IMR-90 (cell line): ENCODE measurements at regions not wholly inside any gene's neighbourhood (a gene's known extent, or its start where the extent isn't known, plus 50 kb on each side); places are given as distances from the start of the nearest gene placed in this dataset.

Source experiments
- ATAC-seq: fragments of 200-7000 bp; cut with Tn5 transposase; 2 replicates; pipeline ENCODE4 v1.9.1; 2020; ENCODE audit warnings: low read depth, mild to moderate bottlenecking, moderate library complexity
- BruUV-seq: library from RNA; stranded (reverse); fragments of 400-500 nt; replicated peaks from 2 replicates; lab custom pipeline; 2021; lab: Mats Ljungman, UMichigan
- CTCF ChIA-PET: fragments of 300-600 bp; formaldehyde crosslinking; extraction: SDS; loops from one replicate; lab custom pipeline; 2021; ENCODE audit warnings: antibody characterized with exemption; lab: Yijun Ruan, JAX
- POLR2A ChIA-PET: fragments of 300-600 bp; sonication (Branson Sonifier 250); formaldehyde crosslinking; loops from one replicate; lab custom pipeline; 2022; ENCODE audit warnings: antibody characterized with exemption; ENCODE audit not compliant: unreplicated experiment; lab: Charles Lee
- DNase-seq: peaks from one replicate; pipeline ENCODE4 v3.0.0; 2013
- H2AFZ ChIP-seq: replicated peaks from 2 replicates; pipeline ENCODE3; 2013; ENCODE audit warnings: low read length, mild to moderate bottlenecking; ENCODE audit not compliant: poor library complexity
- H2AK5ac ChIP-seq: 2 replicates; pipeline ENCODE4 v1.6.1; 2013; ENCODE audit warnings: low read depth, low read length, inconsistent platforms
- H2AK9ac ChIP-seq: replicated peaks from 2 replicates; pipeline ENCODE3; 2013; ENCODE audit warnings: mild to moderate bottlenecking, low read depth, low read length, moderate library complexity; ENCODE audit not compliant: poor library complexity
- H2BK120ac ChIP-seq: 2 replicates; pipeline ENCODE4 v1.6.1; 2013; ENCODE audit warnings: low read depth, low read length, inconsistent platforms
- H2BK15ac ChIP-seq: 3 replicates; pipeline ENCODE4 v1.6.1; 2013; ENCODE audit warnings: low read depth, low read length, inconsistent platforms
- H2BK20ac ChIP-seq: 2 replicates; pipeline ENCODE4 v1.6.1; 2013; ENCODE audit warnings: low read depth, mild to moderate bottlenecking, inconsistent platforms, low read length, moderate library complexity
- H2BK5ac ChIP-seq: 2 replicates; pipeline ENCODE4 v1.6.1; 2013; ENCODE audit warnings: mild to moderate bottlenecking, low read depth, low read length, inconsistent platforms; ENCODE audit not compliant: poor library complexity, severe bottlenecking
- H3K14ac ChIP-seq: replicated peaks from 2 replicates; pipeline ENCODE4 v1.6.1; 2013; ENCODE audit warnings: low read depth, low read length, inconsistent platforms
- H3K18ac ChIP-seq: 2 replicates; pipeline ENCODE4 v1.6.1; 2013; ENCODE audit warnings: low read depth, low read length, control low read depth
- H3K23ac ChIP-seq: 2 replicates; pipeline ENCODE4 v1.6.1; 2013; ENCODE audit warnings: low read depth, low read length, inconsistent platforms
- H3K27ac ChIP-seq: 2 replicates; pipeline ENCODE4 v1.5.1; 2013; ENCODE audit warnings: mild to moderate bottlenecking, control low read depth, low read length; ENCODE audit not compliant: insufficient read depth
- H3K27me3 ChIP-seq: 2 replicates; pipeline ENCODE4 v1.6.1; 2013; ENCODE audit warnings: low read length; ENCODE audit not compliant: control insufficient read depth, insufficient read depth
- H3K36me3 ChIP-seq: 2 replicates; pipeline ENCODE4 v1.6.1; 2013; ENCODE audit warnings: low read length, mixed read lengths; ENCODE audit not compliant: control insufficient read depth, insufficient read depth
- H3K4ac ChIP-seq: 2 replicates; pipeline ENCODE4 v1.6.1; 2013; ENCODE audit warnings: low read depth, low read length, inconsistent platforms
- H3K4me1 ChIP-seq: 2 replicates; pipeline ENCODE4 v1.6.1; 2013; ENCODE audit warnings: low read length, mixed read lengths; ENCODE audit not compliant: control insufficient read depth, insufficient read depth
- H3K4me2 ChIP-seq: 2 replicates; pipeline ENCODE4 v1.6.1; 2013; ENCODE audit warnings: low read depth, mild to moderate bottlenecking, control low read depth, low read length, moderate library complexity
- H3K4me3 ChIP-seq: 2 replicates; pipeline ENCODE4 v1.5.1; 2013; ENCODE audit warnings: low read depth, mild to moderate bottlenecking, control low read depth, low read length, moderate library complexity; ENCODE audit not compliant: insufficient read depth
- H3K56ac ChIP-seq: 2 replicates; pipeline ENCODE4 v1.6.1; 2013; ENCODE audit warnings: low read length, inconsistent platforms; ENCODE audit not compliant: insufficient read depth; ENCODE audit errors: extremely low read depth
- H3K79me1 ChIP-seq, 2 experiments: 2 replicates each; pipeline ENCODE4 v1.6.1; 2013; ENCODE audit warnings: low read length in 2 of 2, inconsistent platforms in 1 of 2, low read depth in 1 of 2
- H3K9ac ChIP-seq: 2 replicates; pipeline ENCODE4 v1.6.1; 2013; ENCODE audit warnings: low read depth, low read length, control low read depth
- H3K9me1 ChIP-seq: 2 replicates; pipeline ENCODE4 v1.6.1; 2013; ENCODE audit warnings: low read length, inconsistent platforms; ENCODE audit not compliant: insufficient read depth
- H3K9me3 ChIP-seq: 2 replicates; pipeline ENCODE4 v1.6.1; 2013; ENCODE audit warnings: low read length; ENCODE audit not compliant: control insufficient read depth, insufficient read depth
- H4K20me1 ChIP-seq: 2 replicates; pipeline ENCODE4 v1.6.1; 2013; ENCODE audit warnings: low read length, inconsistent platforms; ENCODE audit not compliant: insufficient read depth
- H4K5ac ChIP-seq: 2 replicates; pipeline ENCODE4 v1.6.1; 2013; ENCODE audit warnings: mild to moderate bottlenecking, low read depth, low read length, control low read depth
- H4K8ac ChIP-seq, 2 experiments: 2 replicates each; pipeline ENCODE4 v1.6.1; 2013; ENCODE audit warnings: low read depth in 2 of 2, low read length in 2 of 2, control low read depth in 1 of 2, inconsistent platforms in 1 of 2
- H4K91ac ChIP-seq: 2 replicates; pipeline ENCODE4 v1.6.1; 2013; ENCODE audit warnings: low read depth, low read length, inconsistent platforms; ENCODE audit not compliant: insufficient read depth
- BHLHE40 ChIP-seq: fragments of 150-350 bp; IDR thresholded peaks from 2 replicates; pipeline ENCODE4 v1.6.1; 2016; ENCODE audit warnings: mild to moderate bottlenecking, low read depth, low read length
- CEBPB ChIP-seq: IDR thresholded peaks from 2 replicates; pipeline ENCODE4 v1.6.1; 2012; ENCODE audit warnings: low read depth, low read length, improper control_type of control experiment
- CHD1 ChIP-seq: IDR thresholded peaks from 2 replicates; pipeline ENCODE4 v1.6.1; 2012; ENCODE audit warnings: low read depth, low read length, improper control_type of control experiment
- CTCF ChIP-seq: conservative IDR thresholded peaks from 2 replicates; pipeline ENCODE4 v1.5.1; 2012; ENCODE audit warnings: mild to moderate bottlenecking, low read depth, low read length, improper control_type of control experiment
- ELK1 ChIP-seq: fragments of 150-350 bp; IDR thresholded peaks from 2 replicates; pipeline ENCODE4 v1.6.1; 2016; ENCODE audit warnings: low read depth, mild to moderate bottlenecking, low read length, moderate library complexity, borderline replicate concordance
- MAFK ChIP-seq: IDR thresholded peaks from 2 replicates; pipeline ENCODE4 v1.6.1; 2012; ENCODE audit warnings: low read depth, low read length, improper control_type of control experiment
- MAZ ChIP-seq: IDR thresholded peaks from 2 replicates; pipeline ENCODE4 v1.6.1; 2012; ENCODE audit warnings: low read depth, mild to moderate bottlenecking, low read length, improper control_type of control experiment, moderate library complexity, borderline replicate concordance
- MXI1 ChIP-seq: IDR thresholded peaks from 2 replicates; pipeline ENCODE4 v1.6.1; 2012; ENCODE audit warnings: low read depth, mild to moderate bottlenecking, low read length, moderate library complexity, borderline replicate concordance
- NFE2L2 ChIP-seq: fragments of 150-350 bp; IDR thresholded peaks from 2 replicates; pipeline ENCODE4 v1.6.1; 2016; ENCODE audit warnings: low read depth, mild to moderate bottlenecking, low read length
- POLR2A ChIP-seq: IDR thresholded peaks from 2 replicates; pipeline ENCODE4 v1.6.1; 2012; ENCODE audit warnings: mild to moderate bottlenecking, low read depth, low read length
- RAD21 ChIP-seq: IDR thresholded peaks from 2 replicates; pipeline ENCODE4 v1.6.1; 2012; ENCODE audit warnings: low read length, improper control_type of control experiment
- RCOR1 ChIP-seq: IDR thresholded peaks from 2 replicates; pipeline ENCODE4 v1.6.1; 2012; ENCODE audit warnings: mild to moderate bottlenecking, low read length, improper control_type of control experiment; ENCODE audit not compliant: insufficient replicate concordance
- RFX5 ChIP-seq: IDR thresholded peaks from 2 replicates; pipeline ENCODE4 v1.8.0; 2012; ENCODE audit warnings: low read depth, mild to moderate bottlenecking, low read length, moderate library complexity
- SMC3 ChIP-seq: fragments of 150-350 bp; IDR thresholded peaks from 2 replicates; pipeline ENCODE4 v1.6.1; 2016; ENCODE audit warnings: low read depth, mild to moderate bottlenecking, antibody characterized with exemption, low read length, moderate library complexity
- USF2 ChIP-seq: fragments of 150-350 bp; IDR thresholded peaks from 2 replicates; pipeline ENCODE4 v1.6.1; 2017; ENCODE audit warnings: mild to moderate bottlenecking, antibody characterized with exemption, low read length, low read depth
- WGBS, 2 experiments: methylation state at CpG; one replicate each; pipeline versions ENCODE4 v1.1.5 to v1.1.7; 2013; ENCODE audit warnings: missing lambda C conversion rate in 2 of 2; ENCODE audit not compliant: insufficient read length in 1 of 2; ENCODE audit errors: extremely low coverage in 2 of 2; 5-methylcytosine and 5-hydroxymethylcytosine counted together
- dilution Hi-C: fragments of 300-500 bp; cut with HindIII; formaldehyde crosslinking; loops from one replicate; pipeline ENCODE4 v1.14.3; 2018; ENCODE audit warnings: low sequenced_read_pairs; ENCODE audit not compliant: unreplicated experiment
- in situ Hi-C: fragments of 300-500 bp; cut with MboI; formaldehyde crosslinking; loops from 3 replicates; pipeline ENCODE4 v1.14.3; 2019; ENCODE audit warnings: low sequenced_read_pairs, inconsistent platforms, mixed read lengths
- intact Hi-C: fragments of 100-400 bp; cut with micrococcal nuclease; formaldehyde crosslinking; loops from 2 replicates; pipeline ENCODE4 v1.10.0; 2022

DNA sequence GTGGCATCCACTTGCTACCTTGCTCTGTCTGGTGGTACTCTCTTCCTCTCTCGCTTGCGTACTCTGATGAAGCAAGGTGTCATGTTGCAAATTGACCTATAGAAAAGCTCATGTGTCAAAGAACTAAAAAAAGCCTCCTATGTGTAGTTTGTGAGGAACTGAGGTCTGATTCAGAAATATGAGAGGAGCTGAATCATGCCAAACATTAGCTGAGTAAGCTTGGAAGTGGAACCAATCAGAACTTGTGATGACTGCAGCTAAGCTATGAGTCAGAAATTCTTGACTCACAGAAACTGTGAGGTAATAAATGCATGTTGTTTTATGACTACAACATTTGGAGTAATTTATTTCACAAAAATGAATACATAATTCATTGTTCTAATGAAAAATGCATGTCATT, 2138.8 kb downstream of the PCDH7 start:
- no peak overlapping the region for H2AK5ac ChIP-seq
- H3K4me3 ChIP-seq = no peak overlapping the region
- no peak overlapping the region for H3K4ac ChIP-seq
- no peak overlapping the region for H3K14ac ChIP-seq
- H2AFZ ChIP-seq = no peak overlapping the region
- H3K79me1 ChIP-seq = no peaks in the 10 kb centered on the region
- no peak overlapping the region for H2AK9ac ChIP-seq
- no peak overlapping the region for H4K8ac ChIP-seq
- no peak overlapping the region for H3K18ac ChIP-seq
- no peak overlapping the region for H3K4me2 ChIP-seq
- no peaks in the 10 kb centered on the region for H3K27me3 ChIP-seq
- DNase-seq (peak; percentile 31), ATAC-seq (no peak)
- no peaks in the 10 kb centered on the region for H3K36me3 ChIP-seq
- H3K56ac ChIP-seq = no peak overlapping the region
- in situ Hi-C loops (no loop called here), intact Hi-C loops (no loop called here), dilution Hi-C loops (no loop called here)
- H4K91ac ChIP-seq = no peak overlapping the region
- no peaks in the 10 kb centered on the region for H3K4me1 ChIP-seq
- H2BK20ac ChIP-seq = no peak overlapping the region
- WGBS, 2 experiments = no CpG with 5 or more reads among the region's 2 CpGs
- POLR2A ChIA-PET = no interaction called here
- no peak for TF ChIP-seq POLR2A
- no peak for TF ChIP-seq RFX5
- no peak for TF ChIP-seq USF2
- TF ChIP-seq CHD1 = no peak
- no peak for TF ChIP-seq RAD21
- no peak for TF ChIP-seq MXI1
- no peak for TF ChIP-seq MAZ
- no peak for TF ChIP-seq CTCF
- TF ChIP-seq NFE2L2 = no peak
- no peak for TF ChIP-seq MAFK
- TF ChIP-seq CEBPB = no peak
- TF ChIP-seq ELK1 = no peak
- TF ChIP-seq SMC3 = no peak
- TF ChIP-seq BHLHE40 = no peak
- no peak for TF ChIP-seq RCOR1
- BruUV-seq = no TSS peak
- H2BK15ac ChIP-seq = no peak overlapping the region
- CTCF ChIA-PET = no interaction called here
- no peaks in the 10 kb centered on the region for H4K20me1 ChIP-seq
- no peak overlapping the region for H4K5ac ChIP-seq
- H3K27ac ChIP-seq = no peak overlapping the region
- H3K23ac ChIP-seq = no peak overlapping the region
- peaks cover 2% of the 10 kb centered on the region; the same call in 1 of the 2 replicates for H3K9me3 ChIP-seq
- H2BK5ac ChIP-seq = no peak overlapping the region
- no peak overlapping the region for H3K9ac ChIP-seq
- no peaks in the 10 kb centered on the region for H3K9me1 ChIP-seq
- H2BK120ac ChIP-seq = no peak overlapping the region
